ENCODE measurements at regions not wholly inside any gene's neighbourhood (a gene's known extent, or its start where the extent isn't known, plus 50 kb on each side); places are given as distances from the start of the nearest gene placed in this dataset.

DNA sequence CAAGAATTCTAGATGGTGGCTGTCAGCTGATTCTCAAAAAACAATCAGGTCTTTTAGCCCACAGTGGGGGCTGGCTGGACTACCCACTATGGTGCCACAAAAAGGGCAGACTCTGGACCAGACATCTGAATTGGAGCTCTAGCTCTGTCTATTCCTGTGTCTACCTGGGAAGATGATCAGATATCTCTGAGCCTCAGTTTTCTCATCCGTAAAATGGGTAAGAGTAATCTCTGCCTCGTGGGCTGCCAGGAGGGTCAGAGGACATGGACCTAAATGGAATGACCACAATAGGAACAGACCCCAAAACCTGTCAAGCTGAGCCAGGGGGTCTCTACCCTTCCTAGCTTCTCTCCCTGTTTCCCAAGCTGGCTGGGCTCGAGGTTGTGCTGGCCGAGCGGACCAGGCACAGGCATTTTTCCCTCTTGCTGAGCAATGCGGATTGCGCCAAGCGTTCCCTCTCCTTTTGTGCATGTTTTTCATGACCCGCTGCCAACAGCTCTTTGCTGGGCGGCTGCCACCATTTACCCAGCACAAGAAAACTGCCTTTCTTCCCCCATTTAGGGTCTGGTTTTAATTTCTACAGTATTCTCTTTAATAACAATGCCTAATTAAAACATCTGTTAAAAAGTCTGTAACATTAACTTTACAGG is 74.7 kb upstream of the MAFB start:
- FAIRE-seq (no peak), DNase-seq (ENCODE audit: low read depth) (peak; percentile 6)
- H4K20me1 ChIP-seq (ENCODE audit: insufficient read depth, low read length): no peaks in the 10 kb centered on the region
- H3K27me3 ChIP-seq (ENCODE audit: insufficient read depth, low read length): peaks cover 7% of the 10 kb centered on the region
- Mint-ChIP-seq H3K9me3 (ENCODE audit: unreplicated experiment) (peaks cover 3% of the 10 kb centered on the region), H3K4me1 (ENCODE audit: low read depth, unreplicated experiment) (no peaks in the 10 kb centered on the region), H3K36me3 (ENCODE audit: low read depth, unreplicated experiment) (no peaks in the 10 kb centered on the region), H3K27me3 (ENCODE audit: low read depth, unreplicated experiment) (peaks cover 29% of the 10 kb centered on the region), H3K4me3 (ENCODE audit: unreplicated experiment) (no peak overlapping the region), H3K27ac (ENCODE audit: unreplicated experiment) (no peak overlapping the region)
- H3K4me3 ChIP-seq (ENCODE audit: insufficient read depth, low read depth, low read length): no peak overlapping the region
- H3K9me3 ChIP-seq (ENCODE audit: insufficient read depth, low read depth, low read length): no peaks in the 10 kb centered on the region
- no peaks in the 10 kb centered on the region for H3K4me1 ChIP-seq (ENCODE audit: insufficient read depth, low read length)
- no peak overlapping the region for H3K27ac ChIP-seq (ENCODE audit: low read depth, low read length)
- no peaks in the 10 kb centered on the region for H3K36me3 ChIP-seq (ENCODE audit: insufficient read depth, low read length)
- TF ChIP-seq EZH2 (IDR thresholded peaks at IDR 0.05; ENCODE audit: insufficient read depth, low read length): no peak
- TF ChIP-seq, protein P1, sequence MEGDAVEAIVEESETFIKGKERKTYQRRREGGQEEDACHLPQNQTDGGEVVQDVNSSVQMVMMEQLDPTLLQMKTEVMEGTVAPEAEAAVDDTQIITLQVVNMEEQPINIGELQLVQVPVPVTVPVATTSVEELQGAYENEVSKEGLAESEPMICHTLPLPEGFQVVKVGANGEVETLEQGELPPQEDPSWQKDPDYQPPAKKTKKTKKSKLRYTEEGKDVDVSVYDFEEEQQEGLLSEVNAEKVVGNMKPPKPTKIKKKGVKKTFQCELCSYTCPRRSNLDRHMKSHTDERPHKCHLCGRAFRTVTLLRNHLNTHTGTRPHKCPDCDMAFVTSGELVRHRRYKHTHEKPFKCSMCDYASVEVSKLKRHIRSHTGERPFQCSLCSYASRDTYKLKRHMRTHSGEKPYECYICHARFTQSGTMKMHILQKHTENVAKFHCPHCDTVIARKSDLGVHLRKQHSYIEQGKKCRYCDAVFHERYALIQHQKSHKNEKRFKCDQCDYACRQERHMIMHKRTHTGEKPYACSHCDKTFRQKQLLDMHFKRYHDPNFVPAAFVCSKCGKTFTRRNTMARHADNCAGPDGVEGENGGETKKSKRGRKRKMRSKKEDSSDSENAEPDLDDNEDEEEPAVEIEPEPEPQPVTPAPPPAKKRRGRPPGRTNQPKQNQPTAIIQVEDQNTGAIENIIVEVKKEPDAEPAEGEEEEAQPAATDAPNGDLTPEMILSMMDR (IDR thresholded peaks at IDR 0.05; ENCODE audit: insufficient read depth, low read depth, low read length): no peak
- H2AFZ ChIP-seq (ENCODE audit: low read depth, low read length): no peak overlapping the region
- H3K9ac ChIP-seq (ENCODE audit: low read length): no peak overlapping the region
- H3K4me2 ChIP-seq (ENCODE audit: low read length): no peak overlapping the region
- H3K79me2 ChIP-seq (ENCODE audit: insufficient read depth, low read length): no peaks in the 10 kb centered on the region

DNA sequence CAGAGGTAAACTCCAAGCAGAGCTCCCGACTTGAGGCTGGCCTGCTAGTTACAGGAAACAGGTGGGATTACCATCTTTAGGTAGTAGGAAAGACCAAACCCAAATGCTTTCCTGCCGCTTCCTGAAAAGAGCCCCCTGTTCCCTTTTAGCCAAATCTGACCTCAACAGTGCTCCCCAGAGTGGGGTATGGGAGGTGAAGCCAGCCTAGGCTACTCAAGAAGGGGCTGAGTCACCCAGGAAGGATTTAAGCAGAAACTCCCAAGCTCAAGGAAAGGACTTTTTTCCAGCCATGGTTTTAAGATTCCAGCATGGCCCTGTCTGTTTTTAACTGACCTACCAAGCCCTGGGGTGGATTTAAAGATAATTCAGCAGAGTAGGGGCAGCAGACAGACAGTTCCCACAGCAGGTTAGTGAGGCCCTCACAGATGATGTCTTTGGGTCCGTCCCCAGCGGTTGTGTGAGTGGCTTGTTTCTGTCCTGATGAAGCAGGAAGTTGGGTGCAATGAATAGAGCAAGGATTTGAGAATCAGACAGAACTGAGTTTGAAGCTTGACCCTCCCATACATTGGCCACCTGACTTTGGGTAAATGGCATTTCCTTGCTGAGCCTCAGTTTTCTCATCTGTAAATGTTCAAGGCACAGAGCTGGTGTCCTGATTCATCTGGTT is 76.9 kb upstream of the MAFB start:
- TF ChIP-seq, protein P1 (IDR thresholded peaks at IDR 0.05; ENCODE audit: insufficient read depth, low read depth, low read length): no peak
- TF ChIP-seq EZH2 (IDR thresholded peaks at IDR 0.05; ENCODE audit: insufficient read depth, low read length): no peak
- FAIRE-seq (no peak), DNase-seq (ENCODE audit: low read depth) (no peak)
- Mint-ChIP-seq H3K27me3 (ENCODE audit: low read depth, unreplicated experiment) (peaks cover 18% of the 10 kb centered on the region), H3K9me3 (ENCODE audit: unreplicated experiment) (peaks cover under 1% of the 10 kb centered on the region), H3K27ac (ENCODE audit: unreplicated experiment) (no peak overlapping the region), H3K4me3 (ENCODE audit: unreplicated experiment) (no peak overlapping the region), H3K36me3 (ENCODE audit: low read depth, unreplicated experiment) (no peaks in the 10 kb centered on the region), H3K4me1 (ENCODE audit: low read depth, unreplicated experiment) (no peaks in the 10 kb centered on the region)
- no peaks in the 10 kb centered on the region for H4K20me1 ChIP-seq (ENCODE audit: insufficient read depth, low read length)
- no peaks in the 10 kb centered on the region for H3K79me2 ChIP-seq (ENCODE audit: insufficient read depth, low read length)
- no peaks in the 10 kb centered on the region for H3K36me3 ChIP-seq (ENCODE audit: insufficient read depth, low read length)
- H3K9me3 ChIP-seq (ENCODE audit: insufficient read depth, low read depth, low read length): no peaks in the 10 kb centered on the region
- H3K27me3 ChIP-seq (ENCODE audit: insufficient read depth, low read length): peaks cover 7% of the 10 kb centered on the region
- H3K4me1 ChIP-seq (ENCODE audit: insufficient read depth, low read length): no peaks in the 10 kb centered on the region
- no peak overlapping the region for H3K9ac ChIP-seq (ENCODE audit: low read length)
- no peak overlapping the region for H2AFZ ChIP-seq (ENCODE audit: low read depth, low read length)
- H3K27ac ChIP-seq (ENCODE audit: low read depth, low read length): no peak overlapping the region
- no peak overlapping the region for H3K4me2 ChIP-seq (ENCODE audit: low read length)
- no peak overlapping the region for H3K4me3 ChIP-seq (ENCODE audit: insufficient read depth, low read depth, low read length)
